Inferior parietal cortex (tissue), 1 donor: ENCODE measurements at regions not wholly inside any gene's neighbourhood (a gene's known extent, or its start where the extent isn't known, plus 50 kb on each side); places are given as distances from the start of the nearest gene placed in this dataset.
"Not testable (repeated sequence)": the region's sequence is repeated elsewhere in the genome, so short reads cannot be mapped to it uniquely, and the experiment has no call there.

Experiments used
- DNase-seq: peaks from one replicate; pipeline ENCODE4 v3.0.0-alpha.2; 2016; ENCODE audit errors: extremely low spot score

DNA sequence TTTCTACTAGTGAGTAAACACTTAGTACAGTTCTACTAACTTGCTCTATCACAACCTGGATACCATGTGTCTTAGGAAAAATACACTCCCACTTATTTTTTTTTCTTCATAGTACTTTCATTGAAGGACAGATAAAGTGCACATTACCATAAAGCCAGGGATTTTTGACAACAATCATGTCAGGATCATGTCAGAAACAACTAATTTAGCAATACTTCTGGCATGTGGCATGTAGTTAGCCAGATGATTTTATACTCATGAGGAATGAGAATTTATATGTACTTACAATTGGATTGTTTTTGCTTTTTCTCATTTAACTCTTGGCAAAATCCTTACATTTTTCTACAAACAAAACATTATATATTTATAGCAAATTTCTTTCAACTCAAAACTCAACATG is 630.7 kb upstream of the GRM3 start:
- DNase-seq, result no peak

DNA sequence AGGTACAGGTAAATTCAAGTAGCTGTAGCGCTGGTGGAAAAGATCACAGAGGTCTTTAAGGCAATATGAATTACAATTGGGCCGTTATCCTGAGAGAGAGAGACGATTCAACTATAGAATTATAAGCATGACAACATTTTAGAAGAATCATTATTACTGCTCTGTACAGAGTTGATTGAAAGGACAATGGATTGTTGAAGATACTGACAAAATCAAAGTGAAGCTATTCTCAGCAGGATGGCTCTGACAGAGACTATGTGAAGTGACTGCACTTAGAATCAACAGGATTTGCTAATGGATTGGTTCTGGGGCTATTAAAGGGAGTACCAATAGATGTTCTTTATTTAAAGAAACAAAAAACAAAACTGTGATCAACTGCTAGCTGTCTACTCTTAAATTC is 634.8 kb upstream of the GRM3 start:
- no peak for DNase-seq

DNA sequence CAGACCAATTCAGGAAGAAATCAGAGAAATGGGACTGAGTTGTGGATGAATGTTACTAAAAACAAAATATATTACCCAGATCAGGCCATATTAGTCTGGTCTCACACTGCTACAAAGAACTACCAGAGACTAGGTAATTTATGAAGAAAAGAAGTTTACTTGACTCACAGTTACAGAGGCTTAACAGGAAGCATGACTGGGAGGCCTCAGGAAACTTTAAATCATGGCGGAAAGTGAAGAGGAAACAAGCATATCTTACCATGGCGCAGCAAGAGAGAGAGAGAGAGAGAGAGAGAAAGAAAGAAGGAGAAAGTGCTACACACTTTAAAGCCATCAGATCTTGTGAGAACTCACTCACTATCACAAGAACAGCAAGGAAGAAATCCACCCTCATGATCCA is 636.8 kb upstream of the GRM3 start:
- no peak for DNase-seq

DNA sequence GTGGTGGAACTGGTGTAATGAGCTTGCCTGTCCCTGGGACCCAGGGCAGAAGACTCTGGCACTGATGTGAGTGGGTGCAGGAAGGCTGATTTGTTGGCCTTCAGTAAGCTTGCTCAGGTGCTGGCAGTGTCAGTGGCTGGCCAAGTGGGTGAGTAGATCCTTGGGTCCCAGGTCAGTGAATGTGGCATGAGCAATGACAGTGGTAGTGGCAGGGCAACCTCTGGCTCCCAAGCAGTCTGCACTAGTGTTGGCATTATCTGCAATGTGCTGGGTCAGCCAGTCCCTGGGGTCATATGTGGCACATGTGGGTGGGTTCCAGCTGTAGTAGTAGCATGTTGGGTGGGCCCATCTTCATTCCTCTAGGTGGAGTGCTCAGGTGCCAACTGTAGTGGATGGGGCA is 640.9 kb upstream of the GRM3 start:
- DNase-seq, result no peak

DNA sequence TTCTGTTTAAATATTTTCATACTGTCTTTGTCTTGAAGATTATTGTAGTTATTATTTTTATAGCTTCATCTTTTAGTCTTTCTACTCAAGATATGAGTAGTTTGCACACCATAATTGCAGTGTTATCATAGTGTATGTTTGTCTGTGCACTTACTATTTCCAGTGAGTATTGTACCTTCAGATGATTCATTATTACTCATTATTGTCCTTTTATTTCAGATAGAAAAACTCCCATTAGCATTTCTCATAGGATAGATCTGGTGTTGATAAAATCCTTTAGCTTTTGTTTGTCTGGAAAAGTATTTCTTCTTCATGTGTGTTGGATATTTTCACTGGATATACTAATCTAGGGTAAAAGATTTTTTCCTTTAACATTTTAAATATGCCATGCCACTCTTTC is 646.2 kb upstream of the GRM3 start:
- no peak for DNase-seq

DNA sequence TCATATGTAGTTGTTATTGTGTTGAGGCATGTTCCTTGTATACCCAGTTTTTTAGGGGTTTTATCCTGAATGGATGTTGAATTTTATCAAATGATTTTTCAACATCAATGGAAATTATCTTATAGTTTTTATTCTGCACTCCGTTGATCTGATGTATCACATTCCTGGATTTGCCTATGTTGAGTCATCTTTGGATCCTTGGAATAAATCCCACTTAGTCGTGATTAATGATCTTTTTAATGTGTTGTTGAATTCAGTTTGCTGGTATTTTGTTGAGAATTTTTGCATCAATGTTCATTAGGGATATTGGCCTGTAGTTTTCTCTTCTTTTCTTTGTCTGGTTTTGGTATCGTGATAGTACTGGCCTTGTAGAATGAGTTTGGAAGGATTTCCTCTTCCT is 648.6 kb upstream of the GRM3 start:
- DNase-seq, result no peak

DNA sequence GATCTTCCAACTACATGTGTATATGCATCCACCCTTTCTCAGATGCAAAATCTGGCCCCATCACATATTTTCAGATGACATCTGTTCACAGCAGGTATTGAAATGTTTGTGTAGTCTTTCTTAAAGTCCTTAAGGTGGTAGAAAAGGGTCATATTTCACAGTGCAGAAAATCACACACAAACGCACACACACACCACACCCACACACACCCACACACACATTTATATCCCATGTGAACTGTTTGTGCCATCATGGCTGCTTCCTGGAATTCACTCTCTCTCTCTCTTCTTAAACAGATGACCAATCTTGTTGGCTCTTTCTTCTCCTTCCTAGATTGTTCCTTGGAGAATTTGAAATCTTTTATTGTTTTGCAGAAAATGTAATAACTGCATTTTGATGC is 663.0 kb upstream of the GRM3 start:
- no peak for DNase-seq

DNA sequence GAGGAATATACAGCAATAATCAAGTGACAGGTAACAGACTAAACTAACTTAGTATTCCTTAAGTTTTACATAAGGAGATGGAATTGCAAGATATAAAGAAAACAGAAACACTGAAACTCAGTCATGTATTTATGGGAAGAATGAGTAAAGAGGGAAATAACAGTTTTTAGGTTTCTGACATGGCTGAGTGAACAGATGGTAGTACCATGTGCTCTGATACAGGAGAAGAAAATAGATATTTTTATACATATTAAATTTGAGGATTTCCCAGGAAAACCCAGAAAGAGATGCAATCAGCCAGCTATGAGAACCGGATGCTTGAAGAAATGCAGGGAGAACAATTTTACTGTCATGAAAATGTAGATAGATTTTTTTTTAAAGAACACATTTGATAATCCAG is 669.5 kb upstream of the GRM3 start:
- DNase-seq, result peak; percentile 6

DNA sequence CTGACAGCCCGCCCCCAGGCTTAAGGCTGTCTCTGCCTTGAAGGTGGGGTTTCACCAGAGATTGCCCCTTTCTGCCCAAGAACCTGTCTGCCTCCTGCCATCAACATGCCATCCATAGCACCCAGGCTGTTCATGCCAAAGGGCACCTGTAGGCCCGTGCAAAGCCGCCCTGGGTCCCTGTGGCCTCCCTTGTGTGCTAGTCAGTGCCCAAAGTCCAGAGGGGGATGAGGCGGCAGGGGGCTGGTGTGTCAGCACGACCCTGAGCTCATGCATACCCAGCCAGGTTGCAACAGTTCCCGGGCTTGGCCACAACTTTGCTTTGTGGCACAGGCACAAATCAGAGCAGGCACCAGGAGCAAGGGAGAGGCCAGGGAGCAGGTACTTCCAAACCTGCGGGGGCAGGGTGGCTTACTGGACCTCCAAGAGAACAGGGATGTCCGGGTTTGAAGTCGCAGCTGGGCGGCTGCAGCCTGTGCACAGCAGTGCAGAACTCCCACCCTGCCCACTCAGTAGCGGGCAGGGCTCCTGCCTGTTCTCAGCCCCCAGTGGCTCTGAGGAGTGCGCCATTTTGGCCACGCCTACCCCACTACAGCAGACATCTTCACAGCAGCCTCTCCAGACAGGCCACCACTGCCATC is 671.1 kb upstream of the GRM3 start:
- no peak for DNase-seq

DNA sequence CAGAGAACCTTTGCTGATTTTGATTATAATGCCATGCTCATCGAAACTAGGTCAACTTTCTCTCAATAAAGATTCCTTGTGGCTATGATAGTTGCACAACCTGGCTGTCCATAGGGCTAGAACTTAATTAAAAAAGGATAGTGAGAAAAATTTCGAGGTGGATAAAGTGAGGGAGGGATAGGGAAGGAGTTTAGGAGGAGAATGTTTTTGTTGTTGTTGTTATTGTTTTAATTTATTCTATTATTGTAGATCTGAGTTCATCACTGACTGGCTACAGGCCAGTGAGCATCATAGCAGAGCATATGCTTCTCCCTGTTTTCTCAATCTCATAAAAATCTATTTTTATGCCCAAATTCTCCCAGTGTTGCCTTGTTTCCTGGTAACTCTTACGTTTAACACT is 688.7 kb upstream of the GRM3 start:
- DNase-seq, result no peak

DNA sequence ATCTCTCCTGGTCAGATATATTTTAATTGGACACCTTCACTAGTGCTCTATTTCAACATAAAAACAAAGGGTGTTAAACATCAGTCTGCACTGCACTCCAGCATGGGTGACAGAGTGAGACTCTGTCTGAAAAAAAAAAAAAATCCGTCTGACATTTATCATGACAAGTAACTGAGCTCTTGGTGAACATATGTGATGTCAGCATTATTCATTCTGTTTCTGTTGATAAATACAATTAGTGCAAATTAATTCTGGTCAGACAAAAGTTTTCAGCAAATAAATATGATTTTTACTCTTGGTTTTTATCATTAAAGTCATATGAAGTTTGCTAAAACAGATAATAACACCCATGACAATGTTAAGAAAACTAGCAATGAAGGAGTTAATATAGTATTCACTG is 692.8 kb upstream of the GRM3 start:
- DNase-seq, result no peak

DNA sequence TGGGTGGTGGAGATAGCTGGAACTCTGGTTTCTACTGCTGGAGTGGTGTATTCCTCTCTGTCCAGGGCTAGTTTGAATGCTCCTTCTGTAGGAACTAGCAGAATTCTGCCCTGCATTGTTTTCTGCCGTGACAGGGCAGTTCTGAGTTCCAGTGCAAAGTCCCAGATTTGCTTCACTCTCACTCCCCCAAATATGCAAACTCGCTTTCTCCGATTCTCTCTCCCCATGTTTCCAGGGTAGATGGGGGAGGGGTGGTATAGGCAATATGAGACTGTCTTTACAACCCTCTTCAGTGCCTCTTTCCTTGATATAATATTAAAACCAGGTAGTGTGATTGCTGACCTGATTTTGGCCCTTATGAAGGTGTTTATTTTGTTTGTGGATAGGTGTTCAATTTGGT is 693.3 kb upstream of the GRM3 start:
- DNase-seq, result no peak

DNA sequence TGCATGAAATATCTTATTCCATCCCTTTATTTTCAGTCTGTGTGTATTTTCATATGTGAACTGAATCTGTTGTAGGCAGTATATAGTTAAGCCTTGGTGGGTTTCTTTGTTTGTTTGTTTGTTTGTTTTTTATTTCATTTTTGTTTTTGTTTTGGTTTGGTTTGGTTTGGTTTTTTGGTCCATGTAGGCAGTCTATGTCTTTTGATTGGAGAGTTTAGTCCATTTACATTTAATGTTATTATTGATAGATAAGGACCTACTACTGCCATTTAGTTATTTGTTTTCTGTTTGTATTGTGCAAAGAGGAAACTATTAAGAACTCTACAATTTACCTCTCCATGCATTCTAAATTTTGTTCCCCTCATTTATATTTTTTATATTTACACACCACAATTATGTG is 695.9 kb upstream of the GRM3 start:
- no peak for DNase-seq

DNA sequence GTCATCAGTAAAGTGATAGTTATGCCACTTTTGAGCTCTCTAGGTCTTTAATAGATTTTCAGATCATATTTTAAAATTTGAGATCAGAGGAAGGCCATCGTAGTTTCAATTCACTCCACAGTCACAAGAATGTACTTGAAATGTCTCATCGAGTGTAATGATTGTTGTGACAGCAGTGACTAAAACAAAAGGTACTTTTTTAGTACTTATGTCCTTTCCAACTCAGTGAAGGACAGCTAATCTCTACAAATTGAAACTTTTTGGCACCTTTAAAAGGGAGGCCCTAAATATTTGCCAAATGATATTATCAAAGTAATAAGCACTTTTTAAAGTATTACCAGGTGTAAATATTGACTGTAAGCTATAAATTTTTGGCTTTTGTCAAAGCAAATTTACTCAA is 702.9 kb upstream of the GRM3 start:
- no peak for DNase-seq

DNA sequence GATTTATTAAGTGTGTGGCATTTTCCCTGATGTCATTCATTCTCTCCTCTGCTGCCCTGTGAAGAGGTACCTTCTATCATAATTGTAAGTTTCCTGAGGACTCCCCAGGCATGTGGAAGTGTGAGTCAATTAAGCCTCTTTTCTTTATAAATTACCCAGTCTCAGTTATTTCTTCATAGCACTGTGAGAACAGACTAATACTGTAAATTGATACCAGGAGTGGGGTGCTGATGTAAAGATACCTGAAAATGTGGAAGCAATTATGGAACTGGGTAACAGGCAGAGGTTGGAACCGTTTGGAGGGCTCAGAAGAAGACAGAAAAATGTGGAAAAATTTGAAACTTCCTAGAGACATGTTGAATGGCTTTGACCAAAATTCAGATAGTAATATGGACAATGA is 711.8 kb upstream of the GRM3 start:
- no peak for DNase-seq

DNA sequence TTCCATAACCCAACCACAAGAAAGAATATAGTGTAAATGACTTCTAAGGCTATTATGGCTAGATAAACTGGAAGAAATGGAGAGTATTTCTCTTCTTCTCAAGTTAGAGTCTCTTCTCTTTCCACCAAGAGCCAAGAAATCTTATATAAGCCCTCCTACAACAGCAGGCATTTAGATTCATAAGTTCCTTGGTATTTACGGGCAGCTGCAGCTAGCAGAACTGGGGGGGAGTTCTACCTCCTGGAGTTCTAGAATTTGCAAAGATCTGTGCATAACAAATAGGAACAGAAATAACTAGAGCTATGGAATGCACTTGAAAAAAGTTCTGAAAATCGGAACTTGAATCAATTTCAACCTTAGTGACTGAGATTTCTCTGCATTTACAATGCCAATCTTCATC is 715.2 kb upstream of the GRM3 start:
- peak; percentile 25 for DNase-seq

DNA sequence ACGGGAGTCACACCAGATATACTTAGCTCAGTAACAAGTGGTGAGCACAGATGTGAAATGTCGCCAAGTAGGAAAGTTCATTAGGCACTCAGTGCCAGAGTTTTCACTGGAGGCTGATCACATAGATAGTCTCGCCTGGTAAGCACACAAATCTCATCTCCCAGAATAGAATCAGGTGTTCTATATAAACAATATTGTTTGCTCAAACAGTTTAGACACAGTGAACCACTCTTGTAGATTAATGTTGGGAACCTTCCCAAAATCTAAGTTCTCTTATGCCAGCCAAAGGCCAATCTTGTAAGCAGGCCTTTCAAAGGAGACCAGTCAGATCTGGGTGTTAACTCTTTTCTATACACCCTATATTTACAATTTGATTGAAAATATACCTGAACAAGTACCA is 716.5 kb upstream of the GRM3 start:
- no peak for DNase-seq

DNA sequence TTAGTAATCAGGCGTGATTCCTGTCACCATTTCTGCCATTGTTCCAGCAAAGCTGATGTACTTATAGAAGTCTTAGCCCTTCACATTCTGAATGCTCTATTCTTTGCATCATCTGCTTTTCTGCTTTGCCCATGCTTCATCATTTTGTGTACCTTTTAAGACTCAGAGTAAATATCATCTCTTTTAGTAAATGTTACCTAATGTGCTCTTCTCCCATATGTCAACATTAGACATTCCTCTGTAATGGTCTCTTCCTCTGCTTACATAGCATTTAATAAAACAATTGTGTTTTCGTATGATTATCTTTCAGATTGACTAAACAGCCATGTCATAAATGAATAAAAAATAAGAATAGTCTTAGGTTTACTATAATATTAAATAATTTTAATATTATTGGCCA is 719.6 kb upstream of the GRM3 start:
- no peak for DNase-seq

DNA sequence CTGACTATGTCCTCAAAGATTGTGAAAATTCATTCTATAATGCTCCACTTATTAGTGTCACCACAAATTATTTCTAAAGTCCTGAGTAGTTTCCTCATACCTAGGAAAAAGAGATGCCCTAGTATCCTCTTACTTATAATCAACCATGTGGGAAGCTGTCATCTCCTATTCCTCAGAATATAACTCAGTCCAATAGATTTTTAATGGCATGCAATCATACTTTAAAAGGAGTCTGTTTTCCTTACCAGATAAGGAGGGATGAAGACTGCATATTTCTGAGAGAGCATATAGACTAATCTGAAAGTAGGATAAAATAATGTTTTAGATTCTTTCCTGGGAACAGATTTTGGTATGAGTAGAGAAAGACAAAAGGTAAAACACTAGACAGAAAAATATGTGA is 727.7 kb upstream of the GRM3 start:
- DNase-seq, result no peak

DNA sequence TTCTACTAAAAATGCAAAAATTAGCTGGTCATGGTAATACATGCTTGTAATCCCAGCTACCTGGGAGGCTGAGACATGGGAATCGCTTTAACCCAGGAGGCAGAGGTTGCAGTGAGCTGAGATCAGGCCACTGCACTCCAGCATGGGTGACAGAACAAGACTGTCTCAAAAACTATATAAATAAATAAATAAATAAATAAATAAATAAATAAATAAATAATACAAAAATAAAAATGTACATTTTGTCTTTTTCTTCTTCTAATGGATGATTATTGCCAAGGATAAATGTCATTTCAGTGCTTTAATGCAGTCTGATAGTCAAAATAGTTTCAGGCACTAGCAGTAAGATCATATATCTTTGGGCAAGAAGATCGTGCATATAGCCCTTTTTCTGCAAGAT is 727.6 kb upstream of the SEMA3D start:
- no peak for DNase-seq

DNA sequence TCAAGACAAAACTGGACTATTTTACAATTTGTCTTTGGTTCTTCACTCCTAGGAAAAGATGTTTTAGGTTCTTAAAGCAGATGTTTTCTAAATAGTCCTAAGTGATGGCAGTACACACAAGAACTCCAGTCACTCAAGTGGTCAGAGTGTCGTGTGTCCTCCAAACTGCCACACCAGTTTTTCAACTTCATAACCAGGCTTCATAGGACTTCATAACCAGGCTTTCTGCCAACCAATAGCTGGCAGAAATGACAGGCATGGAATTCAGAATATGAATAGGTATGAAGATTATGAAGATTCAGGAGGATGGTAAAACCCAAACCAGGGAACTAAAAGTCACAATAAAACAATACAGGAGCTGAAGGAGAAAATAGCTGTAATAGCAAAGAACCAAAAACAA is 721.2 kb upstream of the SEMA3D start:
- no peak for DNase-seq

DNA sequence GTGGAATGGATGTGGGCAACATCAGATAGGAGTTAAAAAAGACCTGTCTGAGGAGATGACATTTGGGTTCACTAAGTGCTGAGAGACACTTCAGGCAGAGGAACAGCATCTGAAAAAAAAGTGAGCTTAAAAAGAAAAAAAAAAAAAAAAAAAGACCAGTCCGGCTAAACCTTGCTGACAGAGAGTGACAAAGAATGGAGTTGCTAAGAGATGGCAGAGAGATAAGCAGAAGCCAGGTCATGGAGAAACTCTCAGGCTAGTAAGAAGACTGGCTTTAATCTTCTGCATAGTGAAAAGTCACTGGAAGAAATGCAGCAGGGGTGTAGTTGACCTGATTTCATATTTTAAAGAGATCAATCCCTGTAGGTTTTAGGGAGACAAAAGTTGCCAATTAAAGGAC is 711.1 kb upstream of the SEMA3D start:
- no peak for DNase-seq

DNA sequence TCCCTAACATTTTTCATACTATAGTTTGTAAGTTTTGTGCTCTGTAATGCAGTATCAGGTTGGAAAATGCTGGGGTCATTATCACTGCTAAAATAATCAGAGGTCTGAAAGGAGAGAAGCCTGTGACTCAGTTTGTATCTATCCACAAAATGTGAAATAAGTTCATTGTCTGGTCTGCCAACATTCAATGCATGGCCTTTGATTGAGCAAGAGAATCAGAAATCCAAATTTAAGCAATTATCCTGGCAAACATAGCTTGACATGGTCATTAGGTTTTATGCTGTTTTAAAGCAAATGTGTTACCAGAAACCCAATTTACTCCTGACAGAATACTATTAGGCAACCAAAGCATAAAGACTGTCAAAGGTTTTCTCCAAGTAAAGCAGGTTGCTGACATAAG is 709.7 kb upstream of the SEMA3D start:
- no peak for DNase-seq

DNA sequence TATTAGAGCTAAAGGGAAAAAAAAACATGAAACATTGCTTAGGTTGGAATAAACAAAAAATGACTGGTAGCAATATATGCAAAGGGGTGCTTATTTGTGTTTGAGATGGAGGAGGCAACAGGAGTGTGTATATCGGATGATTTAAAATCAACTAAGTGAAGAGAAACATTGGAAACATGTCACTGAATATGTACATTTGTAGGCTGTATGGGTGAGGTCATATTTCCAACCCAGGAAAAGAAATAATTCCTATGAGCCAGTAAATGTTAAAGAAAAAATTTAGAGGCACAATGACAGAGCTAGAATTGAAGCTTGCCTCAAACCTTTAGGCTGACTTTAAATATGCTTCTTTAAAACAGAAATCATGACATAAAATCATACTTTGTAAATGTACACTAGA is 709.0 kb upstream of the SEMA3D start:
- DNase-seq, result no peak

DNA sequence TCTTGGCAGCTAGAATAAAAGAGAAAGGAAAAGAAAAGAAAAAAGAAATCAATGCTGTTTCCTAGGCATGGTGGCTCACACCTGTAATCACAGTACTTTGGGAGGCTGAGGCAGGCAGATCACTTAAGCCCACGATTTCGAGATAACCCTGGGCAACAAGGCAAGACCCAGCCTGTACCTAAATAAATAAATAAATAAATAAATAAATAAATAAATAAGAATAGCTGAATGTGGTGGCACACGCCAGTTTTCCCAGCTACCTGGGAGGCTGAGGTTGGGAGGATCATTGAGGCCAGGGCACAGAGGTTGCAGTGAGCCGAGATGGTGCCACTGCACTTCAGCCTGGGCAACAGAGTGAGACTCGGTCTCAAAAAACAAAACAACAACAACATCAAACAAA is 705.0 kb upstream of the SEMA3D start:
- DNase-seq, result not testable (repeated sequence)
